ENCODE measurements at regions not wholly inside any gene's neighbourhood (a gene's known extent, or its start where the extent isn't known, plus 50 kb on each side); places are given as distances from the start of the nearest gene placed in this dataset.

DNA sequence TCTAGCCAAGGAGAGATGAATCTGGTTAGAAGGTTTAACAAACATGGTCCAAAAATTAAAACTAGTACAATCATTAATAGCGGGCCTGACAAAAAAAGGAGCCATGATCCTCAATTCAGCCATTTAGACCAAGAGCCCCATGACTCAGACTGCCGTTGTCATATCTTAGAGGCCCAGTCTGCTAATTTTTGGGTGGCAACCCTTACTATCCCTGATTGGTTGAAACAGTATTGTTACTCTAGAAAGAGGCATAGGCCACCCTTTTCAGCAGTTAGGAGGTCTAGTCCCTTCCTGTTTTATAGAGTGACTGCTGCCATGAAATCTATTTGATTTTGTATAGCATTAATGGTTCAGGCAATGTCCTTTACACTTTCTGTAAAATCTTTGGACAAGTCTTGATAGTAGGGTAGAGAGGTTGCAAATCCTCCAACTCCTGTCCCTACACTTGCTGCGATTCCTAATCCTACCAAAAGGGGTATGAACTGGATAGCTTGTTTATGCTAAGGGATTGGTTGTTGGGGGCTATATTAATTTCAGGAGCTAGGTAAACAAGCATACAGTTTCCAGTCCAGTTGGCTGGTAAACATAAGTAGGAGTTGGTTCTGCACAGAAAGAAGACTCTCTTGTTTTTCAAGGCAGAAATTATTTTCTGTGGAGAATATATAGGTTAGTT, 1056.3 kb upstream of the CNTN5 start:
- Mint-ChIP-seq H3K4me1 (ENCODE audit: unreplicated experiment) (no peaks in the 10 kb centered on the region), H3K9me3 (ENCODE audit: unreplicated experiment) (no peaks in the 10 kb centered on the region), H3K36me3 (ENCODE audit: low read depth, unreplicated experiment) (no peaks in the 10 kb centered on the region), H3K27ac (ENCODE audit: unreplicated experiment) (no peak overlapping the region), H3K27me3 (ENCODE audit: unreplicated experiment) (no peaks in the 10 kb centered on the region), H3K4me3 (ENCODE audit: unreplicated experiment) (no peak overlapping the region)
- DNase-seq (ENCODE audit: low spot score): no peak
- TF ChIP-seq, protein P1, sequence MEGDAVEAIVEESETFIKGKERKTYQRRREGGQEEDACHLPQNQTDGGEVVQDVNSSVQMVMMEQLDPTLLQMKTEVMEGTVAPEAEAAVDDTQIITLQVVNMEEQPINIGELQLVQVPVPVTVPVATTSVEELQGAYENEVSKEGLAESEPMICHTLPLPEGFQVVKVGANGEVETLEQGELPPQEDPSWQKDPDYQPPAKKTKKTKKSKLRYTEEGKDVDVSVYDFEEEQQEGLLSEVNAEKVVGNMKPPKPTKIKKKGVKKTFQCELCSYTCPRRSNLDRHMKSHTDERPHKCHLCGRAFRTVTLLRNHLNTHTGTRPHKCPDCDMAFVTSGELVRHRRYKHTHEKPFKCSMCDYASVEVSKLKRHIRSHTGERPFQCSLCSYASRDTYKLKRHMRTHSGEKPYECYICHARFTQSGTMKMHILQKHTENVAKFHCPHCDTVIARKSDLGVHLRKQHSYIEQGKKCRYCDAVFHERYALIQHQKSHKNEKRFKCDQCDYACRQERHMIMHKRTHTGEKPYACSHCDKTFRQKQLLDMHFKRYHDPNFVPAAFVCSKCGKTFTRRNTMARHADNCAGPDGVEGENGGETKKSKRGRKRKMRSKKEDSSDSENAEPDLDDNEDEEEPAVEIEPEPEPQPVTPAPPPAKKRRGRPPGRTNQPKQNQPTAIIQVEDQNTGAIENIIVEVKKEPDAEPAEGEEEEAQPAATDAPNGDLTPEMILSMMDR (IDR thresholded peaks at IDR 0.05; ENCODE audit: unreplicated experiment): no peak

DNA sequence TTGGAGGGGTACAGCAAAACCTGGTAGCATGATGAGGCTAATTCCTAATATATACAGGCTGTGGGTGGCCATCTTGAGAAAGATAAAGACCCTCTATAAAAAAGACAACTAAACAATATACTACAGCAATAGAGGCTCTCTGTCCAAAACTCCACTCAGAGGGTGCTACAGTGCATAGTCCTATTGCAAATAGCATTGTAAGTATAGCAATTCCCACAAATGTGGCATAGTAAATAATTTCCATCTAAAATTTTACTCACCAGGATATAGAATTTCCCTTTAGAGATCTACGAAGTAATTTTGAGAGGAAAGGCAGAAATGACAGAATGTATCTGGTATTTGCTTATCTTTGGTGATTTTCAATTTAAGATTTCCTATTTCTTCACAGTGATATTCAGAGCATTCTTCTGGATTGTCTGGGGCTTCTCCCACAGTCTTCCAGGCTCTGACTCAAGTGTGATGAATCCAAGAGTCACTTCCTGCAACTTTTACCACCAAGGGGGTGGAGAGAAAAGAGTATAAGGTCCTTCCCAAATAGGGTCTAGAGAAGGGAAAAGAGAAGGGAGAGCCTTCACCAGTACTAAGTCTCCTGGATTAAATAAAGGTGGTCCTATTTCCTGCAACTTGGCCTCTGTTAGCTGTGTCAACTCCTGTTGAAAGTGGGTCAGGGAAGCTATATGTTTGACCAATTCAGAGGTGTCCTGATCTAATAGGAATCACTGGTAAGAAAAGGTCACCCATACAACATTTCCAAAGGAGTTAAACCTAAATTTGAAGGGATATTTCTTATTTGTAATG, 1054.7 kb upstream of the CNTN5 start:
- Mint-ChIP-seq H3K27ac (ENCODE audit: unreplicated experiment) (no peak overlapping the region), H3K9me3 (ENCODE audit: unreplicated experiment) (no peaks in the 10 kb centered on the region), H3K4me3 (ENCODE audit: unreplicated experiment) (no peak overlapping the region), H3K4me1 (ENCODE audit: unreplicated experiment) (no peaks in the 10 kb centered on the region), H3K27me3 (ENCODE audit: unreplicated experiment) (no peaks in the 10 kb centered on the region), H3K36me3 (ENCODE audit: low read depth, unreplicated experiment) (no peaks in the 10 kb centered on the region)
- DNase-seq (ENCODE audit: low spot score): no peak
- TF ChIP-seq, protein P1 (IDR thresholded peaks at IDR 0.05; ENCODE audit: unreplicated experiment): no peak

DNA sequence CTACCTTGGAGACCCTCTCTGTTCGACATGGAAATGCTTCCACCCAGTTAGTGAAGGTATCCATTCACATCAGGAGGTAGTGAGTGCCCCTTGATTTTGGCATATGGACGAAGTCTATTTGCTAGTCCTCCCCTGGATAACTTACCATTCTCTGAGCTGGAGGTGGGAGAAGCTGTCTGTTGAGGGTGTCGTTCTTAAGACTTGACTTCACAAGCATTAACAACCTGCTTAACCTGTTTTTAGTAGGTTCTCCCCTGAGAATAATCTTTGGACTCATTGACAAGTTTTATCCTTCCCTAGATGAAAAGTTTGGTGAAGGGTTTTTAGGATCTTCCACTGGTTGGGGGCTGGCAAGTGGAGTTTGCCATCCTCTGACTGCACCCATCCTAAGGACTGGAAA, 1053.8 kb upstream of the CNTN5 start:
- H3K4me1 Mint-ChIP-seq (ENCODE audit: unreplicated experiment): no peaks in the 10 kb centered on the region
- H3K9me3 Mint-ChIP-seq (ENCODE audit: unreplicated experiment): no peaks in the 10 kb centered on the region
- H3K27me3 Mint-ChIP-seq (ENCODE audit: unreplicated experiment): peaks cover 2% of the 10 kb centered on the region
- DNase-seq (ENCODE audit: low spot score): no peak
- no peak overlapping the region for H3K27ac Mint-ChIP-seq (ENCODE audit: unreplicated experiment)
- TF ChIP-seq, protein P1 (IDR thresholded peaks at IDR 0.05; ENCODE audit: unreplicated experiment): no peak
- no peak overlapping the region for H3K4me3 Mint-ChIP-seq (ENCODE audit: unreplicated experiment)
- no peaks in the 10 kb centered on the region for H3K36me3 Mint-ChIP-seq (ENCODE audit: low read depth, unreplicated experiment)

DNA sequence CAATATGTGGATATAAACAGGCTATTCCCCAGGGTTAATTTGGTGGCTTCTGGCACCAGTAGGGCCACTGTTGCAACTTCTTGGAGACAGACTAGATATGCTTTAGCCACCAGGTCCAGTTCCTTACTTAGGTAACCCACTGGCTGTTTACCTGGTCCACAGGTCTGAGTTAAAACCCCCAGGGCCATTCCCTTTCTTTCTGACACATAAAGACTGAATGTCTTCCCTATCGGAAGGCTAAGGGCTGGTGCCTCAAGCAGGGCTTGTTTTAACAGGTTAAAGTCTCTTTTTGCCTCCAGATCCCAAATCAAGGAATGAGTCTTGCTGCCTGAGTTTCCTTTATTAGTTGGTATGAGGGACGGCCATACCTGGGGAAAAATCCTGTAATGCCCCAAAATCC, 1052.7 kb upstream of the CNTN5 start:
- H3K4me3 Mint-ChIP-seq (ENCODE audit: unreplicated experiment): no peak overlapping the region
- no peaks in the 10 kb centered on the region for H3K9me3 Mint-ChIP-seq (ENCODE audit: unreplicated experiment)
- H3K4me1 Mint-ChIP-seq (ENCODE audit: unreplicated experiment): no peaks in the 10 kb centered on the region
- TF ChIP-seq, protein P1 (IDR thresholded peaks at IDR 0.05; ENCODE audit: unreplicated experiment): no peak
- peaks cover 2% of the 10 kb centered on the region for H3K27me3 Mint-ChIP-seq (ENCODE audit: unreplicated experiment)
- DNase-seq (ENCODE audit: low spot score): no peak
- H3K36me3 Mint-ChIP-seq (ENCODE audit: low read depth, unreplicated experiment): no peaks in the 10 kb centered on the region
- no peak overlapping the region for H3K27ac Mint-ChIP-seq (ENCODE audit: unreplicated experiment)

DNA sequence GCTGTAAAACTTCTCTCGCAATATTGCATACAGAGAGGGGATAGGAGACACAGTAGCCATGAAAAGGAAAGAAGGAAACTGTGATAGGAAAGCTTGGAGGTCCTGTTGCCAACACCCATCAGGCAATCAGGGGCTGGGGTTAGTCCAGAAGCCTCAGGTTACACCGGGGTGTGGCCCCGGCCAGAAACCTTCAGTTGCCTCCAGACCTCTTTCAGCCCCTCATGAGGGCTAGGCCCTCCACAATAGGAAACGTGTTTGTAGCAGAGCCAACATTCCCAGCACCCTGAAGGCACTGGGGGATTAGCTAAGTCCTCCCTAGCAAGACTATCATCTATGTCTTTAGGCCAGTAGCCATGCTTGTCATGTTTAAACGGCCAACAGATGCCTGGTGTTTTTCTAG, 1048.0 kb upstream of the CNTN5 start:
- DNase-seq (ENCODE audit: low spot score): no peak
- H3K27ac Mint-ChIP-seq (ENCODE audit: unreplicated experiment): no peak overlapping the region
- no peaks in the 10 kb centered on the region for H3K4me1 Mint-ChIP-seq (ENCODE audit: unreplicated experiment)
- no peaks in the 10 kb centered on the region for H3K36me3 Mint-ChIP-seq (ENCODE audit: low read depth, unreplicated experiment)
- peaks cover 2% of the 10 kb centered on the region for H3K27me3 Mint-ChIP-seq (ENCODE audit: unreplicated experiment)
- TF ChIP-seq, protein P1 (IDR thresholded peaks at IDR 0.05; ENCODE audit: unreplicated experiment): no peak
- no peaks in the 10 kb centered on the region for H3K9me3 Mint-ChIP-seq (ENCODE audit: unreplicated experiment)
- H3K4me3 Mint-ChIP-seq (ENCODE audit: unreplicated experiment): no peak overlapping the region
